AG09319 (cell line): ENCODE measurements at regions not wholly inside any gene's neighbourhood (a gene's known extent, or its start where the extent isn't known, plus 50 kb on each side); places are given as distances from the start of the nearest gene placed in this dataset.

Experiments used
- DNase-seq: peaks from one replicate; pipeline ENCODE4 v3.0.0-alpha.2; 2010; ENCODE audit warnings: low read depth; ENCODE audit errors: extremely low read depth
- TF ChIP-seq, protein P1 (sequence below): IDR thresholded peaks from 2 replicates; pipeline ENCODE4 v1.5.1; 2011; ENCODE audit warnings: low read depth, mild to moderate bottlenecking, inconsistent platforms, low read length, moderate library complexity

DNA sequence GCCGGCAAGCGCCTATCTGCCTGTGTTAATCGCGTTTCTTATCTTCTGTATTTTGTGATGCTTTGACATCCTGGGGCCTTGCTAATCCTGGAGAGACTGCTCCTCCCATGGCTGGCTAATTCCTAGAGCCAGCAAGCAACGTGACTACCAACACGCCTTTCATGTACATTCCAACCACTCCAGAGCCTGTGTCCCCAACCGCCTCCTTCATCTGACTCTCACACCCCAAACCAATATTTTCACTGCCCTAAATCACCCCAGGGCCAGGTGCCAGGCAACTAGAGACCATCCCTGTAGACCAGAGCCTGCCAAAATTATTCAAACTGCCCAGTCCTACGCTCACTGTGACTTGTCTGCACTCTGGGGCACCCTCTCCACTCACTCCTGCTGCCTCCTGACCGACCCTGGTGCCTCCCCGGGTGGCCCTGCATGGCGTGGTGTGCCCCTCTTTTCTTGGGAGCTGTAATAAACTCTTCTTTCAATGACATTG is 50.5 kb upstream of the COL5A1 start:
- TF ChIP-seq, protein P1, sequence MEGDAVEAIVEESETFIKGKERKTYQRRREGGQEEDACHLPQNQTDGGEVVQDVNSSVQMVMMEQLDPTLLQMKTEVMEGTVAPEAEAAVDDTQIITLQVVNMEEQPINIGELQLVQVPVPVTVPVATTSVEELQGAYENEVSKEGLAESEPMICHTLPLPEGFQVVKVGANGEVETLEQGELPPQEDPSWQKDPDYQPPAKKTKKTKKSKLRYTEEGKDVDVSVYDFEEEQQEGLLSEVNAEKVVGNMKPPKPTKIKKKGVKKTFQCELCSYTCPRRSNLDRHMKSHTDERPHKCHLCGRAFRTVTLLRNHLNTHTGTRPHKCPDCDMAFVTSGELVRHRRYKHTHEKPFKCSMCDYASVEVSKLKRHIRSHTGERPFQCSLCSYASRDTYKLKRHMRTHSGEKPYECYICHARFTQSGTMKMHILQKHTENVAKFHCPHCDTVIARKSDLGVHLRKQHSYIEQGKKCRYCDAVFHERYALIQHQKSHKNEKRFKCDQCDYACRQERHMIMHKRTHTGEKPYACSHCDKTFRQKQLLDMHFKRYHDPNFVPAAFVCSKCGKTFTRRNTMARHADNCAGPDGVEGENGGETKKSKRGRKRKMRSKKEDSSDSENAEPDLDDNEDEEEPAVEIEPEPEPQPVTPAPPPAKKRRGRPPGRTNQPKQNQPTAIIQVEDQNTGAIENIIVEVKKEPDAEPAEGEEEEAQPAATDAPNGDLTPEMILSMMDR: no peak
- no peak for DNase-seq

GRCh38 chr9:134591573-134591981 is 50.0 kb upstream of the COL5A1 start:
- DNase-seq: peak; percentile 57
- TF ChIP-seq, protein P1: no peak
